ENCODE measurements at regions not wholly inside any gene's neighbourhood (a gene's known extent, or its start where the extent isn't known, plus 50 kb on each side); places are given as distances from the start of the nearest gene placed in this dataset.

DNA sequence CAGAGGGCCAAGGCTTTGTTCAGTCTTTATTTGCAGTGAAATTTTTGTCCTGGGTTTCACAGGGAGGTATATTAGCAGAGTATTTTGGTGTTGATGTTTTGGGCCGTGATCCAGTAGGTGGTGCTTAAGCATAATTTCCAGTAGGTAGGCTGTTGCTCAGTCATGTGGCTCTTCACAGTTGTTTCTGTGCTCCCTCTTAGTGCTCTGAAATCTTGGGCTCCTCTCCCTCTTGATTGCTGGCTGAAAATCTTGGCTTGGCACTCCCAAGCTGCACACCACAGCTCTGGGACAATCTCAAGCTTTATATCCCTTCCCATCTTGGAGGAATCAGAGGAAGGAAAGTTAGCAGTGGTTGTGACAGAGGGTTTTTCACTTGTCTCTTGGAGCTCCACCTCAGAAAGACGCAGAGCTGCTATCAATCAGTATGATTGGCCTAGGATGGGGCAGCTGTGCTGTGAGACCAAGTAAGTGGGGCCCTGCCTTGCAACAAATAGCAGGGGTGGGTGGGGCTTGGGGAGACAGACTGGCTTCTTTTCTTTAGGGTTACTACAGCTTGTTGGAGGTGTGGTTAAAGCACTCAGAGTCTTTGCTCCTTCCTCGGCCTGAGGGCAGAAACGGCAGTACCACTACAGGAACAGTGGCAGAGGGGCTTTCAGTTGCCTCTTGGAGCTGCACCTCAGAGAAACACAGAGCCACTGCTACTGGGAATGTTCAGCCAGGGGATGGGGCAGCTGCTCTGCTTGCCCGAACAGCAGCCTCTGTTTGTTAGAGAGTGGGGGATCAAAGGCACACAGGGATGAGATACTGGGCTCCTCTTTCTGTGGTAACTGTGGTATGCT is 627.0 kb downstream of the SI start:
- no peak for TF ChIP-seq CTCF (conservative IDR thresholded peaks at IDR 0.05; ENCODE audit: low read length)
- peak; percentile 35 for DNase-seq (ENCODE audit: low read depth)
- H3K4me3 ChIP-seq (ENCODE audit: low read length), result peak overlapping the region; percentile 33

GRCh38 chr3:164450276-164450905 is 627.9 kb downstream of the SI start:
- no peak overlapping the region for H3K4me3 ChIP-seq (ENCODE audit: low read length)
- DNase-seq (ENCODE audit: low read depth), result peak; percentile 54
- no peak for TF ChIP-seq CTCF (conservative IDR thresholded peaks at IDR 0.05; ENCODE audit: low read length)

DNA sequence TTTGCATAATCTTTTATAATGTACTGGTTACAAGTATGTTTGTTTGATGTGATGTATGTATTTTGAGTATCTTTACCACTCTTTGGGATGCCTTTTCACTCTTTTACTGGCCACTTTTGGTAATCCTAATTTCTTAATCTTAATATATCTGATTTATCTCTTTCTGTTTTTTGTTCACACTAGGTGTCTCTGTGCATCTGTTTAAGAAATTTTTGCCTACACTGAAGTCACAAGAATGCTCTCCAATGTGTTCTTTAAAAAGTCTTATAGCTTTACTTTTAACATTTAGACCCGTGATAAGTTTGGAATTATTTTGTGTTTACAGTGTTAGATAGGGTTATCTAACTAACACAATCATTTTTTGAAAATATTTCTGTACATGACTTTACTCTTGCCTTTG is 659.1 kb downstream of the SI start:
- TF ChIP-seq CTCF (conservative IDR thresholded peaks at IDR 0.05; ENCODE audit: low read length), result no peak
- no peak overlapping the region for H3K4me3 ChIP-seq (ENCODE audit: low read length)
- DNase-seq (ENCODE audit: low read depth), result no peak

DNA sequence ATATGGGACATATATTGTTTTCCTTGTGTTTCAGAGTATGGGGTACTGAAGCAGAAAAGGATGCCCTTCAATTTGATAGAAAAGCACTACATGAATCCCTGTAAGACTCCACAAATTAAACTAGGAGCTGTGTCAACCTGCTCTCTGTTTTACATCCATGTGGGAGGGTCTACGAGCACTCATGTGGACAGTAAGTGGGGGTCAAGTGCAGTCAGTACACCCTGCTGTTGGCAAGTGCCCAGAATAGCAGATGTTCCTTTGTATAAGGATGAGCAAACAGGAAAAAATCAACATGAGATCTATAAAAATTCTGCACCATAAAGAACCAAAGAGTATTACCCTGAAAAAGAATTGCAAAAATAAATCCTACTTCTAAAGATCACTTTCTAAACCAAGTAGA is 659.9 kb downstream of the SI start:
- no peak for TF ChIP-seq CTCF (conservative IDR thresholded peaks at IDR 0.05; ENCODE audit: low read length)
- no peak overlapping the region for H3K4me3 ChIP-seq (ENCODE audit: low read length)
- DNase-seq (ENCODE audit: low read depth), result no peak

- DNase-seq (ENCODE audit: low read depth), result no peak
- no peak overlapping the region for H3K4me3 ChIP-seq (ENCODE audit: low read length)
- TF ChIP-seq CTCF (conservative IDR thresholded peaks at IDR 0.05; ENCODE audit: low read length), result no peak
Observed at GRCh38 chr3:164417955-164418354, 660.3 kb downstream of the SI start.

GRCh38 chr3:164416491-164417222 is 661.6 kb downstream of the SI start:
- no peak overlapping the region for H3K4me3 ChIP-seq (ENCODE audit: low read length)
- TF ChIP-seq CTCF (conservative IDR thresholded peaks at IDR 0.05; ENCODE audit: low read length), result no peak
- DNase-seq (ENCODE audit: low read depth), result peak; percentile 42
